BLaER1 treated with 17β-estradiol and CSF1 and Interleukin-3, amounts not matched to agents 10 nM and 100 nM (cell line): ENCODE measurements at regions not wholly inside any gene's neighbourhood (a gene's known extent, or its start where the extent isn't known, plus 50 kb on each side); places are given as distances from the start of the nearest gene placed in this dataset.
A peak's percentile ranks its signal among the peaks of the same experiment; 100 is the strongest.
"Not testable (repeated sequence)": the region's sequence is repeated elsewhere in the genome, so short reads cannot be mapped to it uniquely, and the experiment has no call there.

ENCODE experiments used
- H3K27ac ChIP-seq, 11 experiments: shearing (Covaris generic); formaldehyde crosslinking; 2 replicates each; pipeline ENCODE4 v1.8.1; 2022
- H3K27me3 ChIP-seq, 11 experiments: shearing (Covaris generic); formaldehyde crosslinking; 2 replicates each; pipeline ENCODE4 v1.8.1; 2022
- H3K36me3 ChIP-seq, 11 experiments: shearing (Covaris generic); formaldehyde crosslinking; 2 replicates each; pipeline ENCODE4 v1.8.1; 2022
- H3K4me1 ChIP-seq, 10 experiments: shearing (Covaris generic); formaldehyde crosslinking; 2 replicates each; pipeline ENCODE4 v1.8.1; 2022
- H3K4me2 ChIP-seq, 11 experiments: shearing (Covaris generic); formaldehyde crosslinking; 2 replicates each; pipeline ENCODE4 v1.8.1; 2022
- H3K4me3 ChIP-seq, 10 experiments: shearing (Covaris generic); formaldehyde crosslinking; 2 replicates each; pipeline ENCODE4 v1.8.1; 2022
- H3K9ac ChIP-seq, 11 experiments: shearing (Covaris generic); formaldehyde crosslinking; 2 replicates each; pipeline ENCODE4 v1.8.1; 2022
- H3K9me3 ChIP-seq, 11 experiments: shearing (Covaris generic); formaldehyde crosslinking; replicated peaks in 1 of 11; 2 replicates each; pipeline ENCODE4 v1.8.1; 2022
- H4K20me1 ChIP-seq, 11 experiments: shearing (Covaris generic); formaldehyde crosslinking; 2 replicates each; pipeline ENCODE4 v1.8.1; 2022
- Cebpa-rat ChIP-seq, 11 experiments: shearing (Covaris generic); IDR thresholded peaks; 2 replicates each; pipeline ENCODE4 v1.8.1; 2022

DNA sequence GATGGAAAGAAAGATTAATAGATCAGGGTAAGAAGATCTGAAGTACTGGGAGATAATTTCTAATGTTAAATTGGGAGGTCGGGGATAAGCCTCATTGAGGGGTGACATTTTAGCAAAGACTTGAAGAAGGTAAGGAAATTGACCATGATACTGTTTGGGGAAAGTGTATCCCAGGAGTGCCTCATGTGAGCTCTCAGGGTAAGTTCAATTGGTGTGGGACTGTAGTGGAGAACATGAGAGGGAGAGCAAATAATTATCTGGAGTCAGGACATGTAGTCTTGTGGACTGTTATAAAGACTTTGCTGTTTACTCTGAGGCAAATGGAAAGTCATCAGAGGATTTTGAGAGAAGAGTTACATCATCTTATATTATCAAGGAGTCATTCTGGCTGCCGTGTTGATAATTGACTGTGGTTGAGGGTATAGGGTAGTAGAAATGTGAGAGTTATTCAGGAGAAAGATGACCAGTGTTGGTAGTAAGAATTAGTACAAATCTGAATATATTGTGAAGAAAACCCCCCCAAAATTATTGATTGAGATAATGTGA, 624.4 kb downstream of the ADCYAP1 start:
- H3K4me2 ChIP-seq = no peak overlapping the region
- H3K36me3 ChIP-seq = no peaks in the 10 kb centered on the region
- H3K4me1 ChIP-seq = no peaks in the 10 kb centered on the region
- no peak overlapping the region for H3K4me3 ChIP-seq
- no peaks in the 10 kb centered on the region for H3K27me3 ChIP-seq
- no peak overlapping the region for H3K27ac ChIP-seq
- no peak overlapping the region for H3K9ac ChIP-seq
- H3K9me3 ChIP-seq = no peaks in the 10 kb centered on the region
- no peaks in the 10 kb centered on the region for H4K20me1 ChIP-seq
- no peak for TF ChIP-seq Cebpa-rat (IDR thresholded peaks at IDR 0.05)

DNA sequence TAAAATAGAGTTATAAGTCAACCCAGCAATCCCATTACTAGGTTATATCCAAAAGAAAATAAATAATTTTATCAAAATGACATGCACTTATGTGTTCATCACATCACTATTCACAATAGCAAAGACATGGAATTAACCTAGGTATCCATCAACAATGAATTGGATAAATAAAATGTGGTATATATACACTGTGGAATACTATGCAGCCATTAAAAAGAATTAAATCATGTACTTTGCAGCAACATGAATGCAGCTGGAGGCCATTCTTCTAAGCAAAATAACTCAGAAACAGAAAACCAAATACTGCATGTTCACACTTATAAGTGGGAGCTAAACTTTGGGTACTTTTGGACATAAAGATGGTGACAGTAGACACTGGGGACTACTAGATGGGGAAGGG, 626.0 kb downstream of the ADCYAP1 start:
- Histone ChIP-seq H3K36me3 (no peaks in the 10 kb centered on the region), H3K9me3 (no peaks in the 10 kb centered on the region), H4K20me1 (no peaks in the 10 kb centered on the region), H3K4me3 (no peak overlapping the region), H3K4me2 (no peak overlapping the region), H3K4me1 (no peaks in the 10 kb centered on the region), H3K27me3 (no peaks in the 10 kb centered on the region), H3K27ac (no peak overlapping the region), H3K9ac (no peak overlapping the region)
- TF ChIP-seq Cebpa-rat (IDR thresholded peaks at IDR 0.05) = no peak

DNA sequence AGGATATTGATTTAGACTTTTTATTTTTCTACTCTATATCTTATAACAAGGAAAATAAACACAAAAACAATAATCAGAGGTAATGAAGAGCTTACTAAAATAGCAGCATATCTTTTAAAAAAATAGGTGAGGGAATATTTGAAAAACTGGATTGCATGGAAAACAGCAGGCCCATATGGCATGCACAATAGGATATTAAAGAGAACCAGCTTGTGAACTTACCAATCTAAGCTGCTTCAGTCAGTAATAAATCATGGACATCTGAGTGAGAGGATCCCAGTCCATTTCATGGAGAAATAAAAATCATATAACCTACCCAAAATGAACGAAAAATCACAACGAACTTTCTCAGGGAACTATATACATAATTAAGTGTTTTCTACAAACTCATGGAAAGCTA, 634.6 kb downstream of the ADCYAP1 start:
- H3K4me2 ChIP-seq = no peak overlapping the region
- H3K4me1 ChIP-seq = no peaks in the 10 kb centered on the region
- no peak for TF ChIP-seq Cebpa-rat (IDR thresholded peaks at IDR 0.05)
- H4K20me1 ChIP-seq = no peaks in the 10 kb centered on the region
- H3K27ac ChIP-seq = no peak overlapping the region
- H3K4me3 ChIP-seq = no peak overlapping the region
- no peak overlapping the region for H3K9ac ChIP-seq
- no peaks in the 10 kb centered on the region for H3K36me3 ChIP-seq
- H3K9me3 ChIP-seq = no peaks in the 10 kb centered on the region
- no peaks in the 10 kb centered on the region for H3K27me3 ChIP-seq

DNA sequence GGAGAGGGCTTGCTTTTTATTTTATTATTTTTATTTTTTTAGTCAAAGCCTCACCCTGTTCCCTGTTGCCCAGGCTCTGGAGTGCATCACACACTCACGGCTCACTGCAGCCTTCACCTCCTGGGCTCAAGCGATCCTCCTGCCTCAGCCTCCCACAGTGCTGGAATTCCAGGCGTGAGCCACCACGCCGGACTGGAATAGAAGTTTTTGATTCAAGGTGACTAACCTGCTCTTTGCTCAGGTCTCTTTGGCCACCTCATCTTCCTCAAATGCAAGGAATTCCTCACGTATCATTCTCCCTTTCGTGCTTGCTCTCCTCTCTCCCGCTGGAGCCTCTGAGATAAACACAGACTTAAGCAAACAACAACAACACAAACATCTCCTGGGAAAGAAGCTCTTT, 636.8 kb downstream of the ADCYAP1 start:
- Histone ChIP-seq H3K9ac (no peak overlapping the region), H3K9me3 (no peaks in the 10 kb centered on the region), H3K4me1 (no peaks in the 10 kb centered on the region), H3K4me3 (no peak overlapping the region), H4K20me1 (no peaks in the 10 kb centered on the region), H3K27me3 (no peaks in the 10 kb centered on the region), H3K27ac (no peak overlapping the region), H3K4me2 (no peak overlapping the region), H3K36me3 (no peaks in the 10 kb centered on the region)
- no peak for TF ChIP-seq Cebpa-rat (IDR thresholded peaks at IDR 0.05)

DNA sequence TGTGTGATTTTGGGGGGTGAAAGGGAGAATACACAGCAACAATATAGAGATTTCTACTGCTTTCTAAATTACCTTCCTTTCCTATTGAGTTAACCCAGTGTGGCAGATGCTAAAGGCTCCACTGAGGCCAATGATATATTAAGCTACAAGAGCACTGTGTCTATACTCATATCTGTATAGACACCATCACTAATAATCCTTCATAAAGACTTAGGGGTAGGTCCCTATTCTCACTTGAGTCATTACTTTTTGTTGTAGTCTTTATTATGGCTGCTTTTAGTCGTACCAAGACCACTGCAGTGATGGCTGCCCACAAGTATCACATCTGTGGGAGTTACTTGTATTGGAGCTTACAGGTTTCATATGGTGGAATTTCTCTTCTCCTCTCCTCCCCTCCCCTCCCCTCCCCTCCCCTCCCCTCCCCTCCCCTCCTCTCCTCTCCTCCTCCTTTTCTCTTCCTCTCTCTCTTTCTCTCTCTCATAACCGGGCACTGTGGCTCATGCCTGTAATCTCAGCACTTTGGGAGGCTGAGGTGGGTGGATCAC, 637.6 kb downstream of the ADCYAP1 start:
- Histone ChIP-seq H3K9me3 (no peaks in the 10 kb centered on the region), H3K27me3 (no peaks in the 10 kb centered on the region), H3K9ac (no peak overlapping the region), H3K4me2 (no peak overlapping the region), H4K20me1 (no peaks in the 10 kb centered on the region), H3K36me3 (no peaks in the 10 kb centered on the region), H3K4me1 (no peaks in the 10 kb centered on the region), H3K27ac (no peak overlapping the region), H3K4me3 (no peak overlapping the region)
- no peak for TF ChIP-seq Cebpa-rat (IDR thresholded peaks at IDR 0.05)

DNA sequence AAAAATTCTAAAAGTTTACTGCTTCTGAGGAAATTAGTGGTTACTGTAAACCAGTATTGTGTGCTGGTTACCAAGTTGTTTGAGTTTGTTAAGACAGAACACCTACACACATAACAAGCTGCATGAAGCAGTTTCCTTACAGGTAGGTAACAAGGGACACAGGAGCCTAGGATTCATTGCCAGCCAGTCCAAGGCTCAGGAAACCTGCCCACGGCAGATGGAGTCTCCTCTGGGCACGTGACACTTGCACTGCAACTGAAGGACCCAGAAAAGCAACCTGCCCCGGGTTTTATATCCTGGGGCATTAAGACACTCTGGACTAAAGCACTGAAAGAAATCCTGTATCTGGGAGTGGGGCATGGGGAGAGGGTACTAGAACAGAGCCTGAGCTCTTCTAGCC, 639.3 kb downstream of the ADCYAP1 start:
- Histone ChIP-seq H3K4me1 (peaks cover 0 to 4% (median 0%) of the 10 kb centered on the region in 10 experiments; a peak in 2 of 20 replicates), H3K27me3 (no peaks in the 10 kb centered on the region), H3K27ac (no peak overlapping the region), H4K20me1 (no peaks in the 10 kb centered on the region), H3K9ac (no peak overlapping the region), H3K4me3 (no peak overlapping the region), H3K4me2 (no peak overlapping the region), H3K9me3 (peaks cover 0 to 6% (median 4%) of the 10 kb centered on the region in 11 experiments; a peak in 18 of 22 replicates), H3K36me3 (no peaks in the 10 kb centered on the region)
- no peak for TF ChIP-seq Cebpa-rat (IDR thresholded peaks at IDR 0.05)

DNA sequence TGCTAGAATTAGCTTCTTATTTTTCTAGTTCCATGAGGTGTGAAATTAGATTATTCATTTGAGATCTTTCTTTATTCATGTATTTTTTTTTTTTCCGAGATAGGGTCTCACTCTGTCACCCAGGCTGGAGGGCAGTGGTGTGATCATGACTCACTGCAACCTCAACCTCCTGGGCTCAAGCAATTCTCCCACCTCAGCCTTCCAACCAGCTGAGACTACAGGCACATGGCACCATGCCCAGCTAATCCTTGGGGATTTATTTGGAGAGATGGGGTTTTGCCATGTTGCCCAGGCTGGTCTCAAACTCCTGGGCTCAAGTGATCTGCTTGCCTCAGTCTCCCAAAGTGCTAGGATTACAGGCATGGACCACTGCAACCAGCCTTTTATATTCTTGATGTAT, 653.0 kb downstream of the ADCYAP1 start:
- H3K4me1 ChIP-seq = peaks cover 0 to 16% (median 1%) of the 10 kb centered on the region in 10 experiments; a peak in 5 of 20 replicates
- not testable (repeated sequence) for H3K4me3 ChIP-seq, H3K36me3 ChIP-seq, H3K27ac ChIP-seq, H3K27me3 ChIP-seq, H3K9ac ChIP-seq, H4K20me1 ChIP-seq, H3K4me2 ChIP-seq, H3K9me3 ChIP-seq

DNA sequence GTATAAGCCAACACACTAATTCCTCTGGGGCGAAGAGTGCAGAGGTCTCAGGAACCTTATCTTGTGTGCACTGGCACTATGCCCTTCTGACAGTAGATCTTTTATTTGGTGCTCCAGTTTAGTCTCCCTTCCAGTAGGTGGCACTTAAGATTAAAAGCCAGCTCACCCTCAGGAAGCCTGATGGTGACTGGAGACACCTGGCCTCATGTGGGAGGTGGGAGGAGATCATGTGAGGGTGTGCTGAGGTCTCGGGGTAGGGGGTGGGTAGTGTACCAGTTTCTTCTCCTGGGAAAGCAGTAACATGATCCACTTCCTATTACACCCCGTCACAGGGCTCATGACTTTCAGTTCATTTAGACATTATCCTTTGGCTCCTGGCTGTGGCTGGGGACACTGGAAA, 654.9 kb downstream of the ADCYAP1 start:
- no peaks in the 10 kb centered on the region for H4K20me1 ChIP-seq
- H3K9me3 ChIP-seq = peaks cover 0 to 10% (median 0%) of the 10 kb centered on the region in 11 experiments; a peak in 2 of 22 replicates
- no peaks in the 10 kb centered on the region for H3K27me3 ChIP-seq
- TF ChIP-seq Cebpa-rat (IDR thresholded peaks at IDR 0.05) = no peak
- no peak overlapping the region for H3K4me3 ChIP-seq
- H3K4me2 ChIP-seq = peak overlapping the region in 2 of 11 experiments; percentile 20 to 60; a peak in 3 of 22 replicates
- H3K27ac ChIP-seq = no peak overlapping the region
- H3K4me1 ChIP-seq = peaks cover 0 to 16% (median 1%) of the 10 kb centered on the region in 10 experiments; a peak in 5 of 20 replicates
- H3K9ac ChIP-seq = no peak overlapping the region
- H3K36me3 ChIP-seq = no peaks in the 10 kb centered on the region

DNA sequence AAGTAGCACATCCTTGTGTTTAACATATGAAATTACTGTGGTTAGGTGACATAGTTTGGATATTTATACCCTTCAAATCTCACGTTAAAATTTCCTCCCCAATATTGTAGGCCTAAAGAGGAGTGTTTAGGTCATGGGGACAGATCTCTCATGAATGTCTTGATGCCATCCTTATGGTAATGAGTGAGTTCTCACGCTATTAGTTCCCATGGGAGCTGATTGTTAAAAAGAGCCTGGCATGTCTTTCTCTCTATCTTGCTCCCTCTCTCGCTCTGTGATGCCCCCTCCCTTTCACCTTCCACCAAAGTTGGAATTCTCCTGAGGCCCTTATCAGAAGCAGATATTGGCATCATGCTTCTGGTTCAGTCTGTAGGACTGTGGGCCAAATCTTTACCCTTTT, 660.1 kb downstream of the ADCYAP1 start:
- Histone ChIP-seq H3K9me3 (no peaks in the 10 kb centered on the region), H3K9ac (no peak overlapping the region), H3K27ac (no peak overlapping the region), H3K4me1 (peaks cover 0 to 20% (median 1%) of the 10 kb centered on the region in 10 experiments; a peak in 6 of 20 replicates), H3K36me3 (no peaks in the 10 kb centered on the region), H3K4me3 (no peak overlapping the region), H3K4me2 (no peak overlapping the region), H4K20me1 (no peaks in the 10 kb centered on the region), H3K27me3 (no peaks in the 10 kb centered on the region)
- TF ChIP-seq Cebpa-rat (IDR thresholded peaks at IDR 0.05) = no peak

DNA sequence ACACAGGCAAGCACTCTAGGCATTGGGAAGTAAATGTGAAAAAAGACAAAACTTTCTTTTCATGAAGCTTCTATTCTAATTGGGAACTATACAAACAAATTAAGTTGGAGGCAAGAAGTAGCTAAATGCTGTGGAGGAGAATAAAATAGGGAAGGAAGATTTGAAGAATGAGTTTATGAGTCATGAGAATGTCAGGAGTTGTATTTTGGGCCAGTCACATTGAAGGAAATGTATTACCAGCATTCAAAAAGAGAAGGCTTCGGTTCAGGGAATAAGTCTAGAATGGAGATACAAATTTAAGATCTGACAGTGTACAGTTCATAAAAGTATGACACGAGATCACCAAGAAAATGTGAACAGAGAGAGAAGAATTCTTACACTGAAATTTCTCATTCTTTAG, 666.5 kb downstream of the ADCYAP1 start:
- Histone ChIP-seq H3K9me3 (no peaks in the 10 kb centered on the region), H3K4me2 (peak overlapping the region in 2 of 11 experiments; percentile 53 to 57; a peak in 3 of 22 replicates), H4K20me1 (no peaks in the 10 kb centered on the region), H3K36me3 (no peaks in the 10 kb centered on the region), H3K27ac (peak overlapping the region in 2 of 11 experiments; percentile 43 to 63; a peak in 3 of 22 replicates), H3K9ac (no peak overlapping the region; a peak in 1 of 22 replicates), H3K4me3 (no peak overlapping the region; a peak in 1 of 20 replicates), H3K27me3 (no peaks in the 10 kb centered on the region), H3K4me1 (peaks cover 0 to 38% (median 0%) of the 10 kb centered on the region in 10 experiments; a peak in 4 of 20 replicates)
- TF ChIP-seq Cebpa-rat (IDR thresholded peaks at IDR 0.05) = no peak
